ENCODE measurements at regions not wholly inside any gene's neighbourhood (a gene's known extent, or its start where the extent isn't known, plus 50 kb on each side); places are given as distances from the start of the nearest gene placed in this dataset.

DNA sequence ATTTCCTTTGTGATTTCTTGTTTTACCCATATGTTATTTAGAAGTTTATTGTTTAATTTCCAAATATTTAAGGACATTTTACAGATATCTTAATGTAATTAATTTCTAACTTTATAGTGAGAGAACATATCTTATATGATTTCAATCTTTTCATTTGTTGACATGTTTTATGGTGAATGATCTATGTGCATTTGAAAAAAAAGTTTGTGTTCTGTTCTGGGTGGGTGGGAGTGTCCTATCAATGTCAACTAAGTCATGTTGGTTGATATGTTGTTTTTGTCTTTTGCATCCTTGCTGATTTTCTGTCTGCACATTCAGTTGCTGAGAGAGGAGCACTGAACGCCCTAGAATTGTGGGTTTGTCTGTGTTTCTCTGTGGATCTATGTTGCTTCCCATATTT lies 50.3 kb upstream of the CBFA2T3 start:
- DNase-seq (ENCODE audit: low read depth), result no peak

DNA sequence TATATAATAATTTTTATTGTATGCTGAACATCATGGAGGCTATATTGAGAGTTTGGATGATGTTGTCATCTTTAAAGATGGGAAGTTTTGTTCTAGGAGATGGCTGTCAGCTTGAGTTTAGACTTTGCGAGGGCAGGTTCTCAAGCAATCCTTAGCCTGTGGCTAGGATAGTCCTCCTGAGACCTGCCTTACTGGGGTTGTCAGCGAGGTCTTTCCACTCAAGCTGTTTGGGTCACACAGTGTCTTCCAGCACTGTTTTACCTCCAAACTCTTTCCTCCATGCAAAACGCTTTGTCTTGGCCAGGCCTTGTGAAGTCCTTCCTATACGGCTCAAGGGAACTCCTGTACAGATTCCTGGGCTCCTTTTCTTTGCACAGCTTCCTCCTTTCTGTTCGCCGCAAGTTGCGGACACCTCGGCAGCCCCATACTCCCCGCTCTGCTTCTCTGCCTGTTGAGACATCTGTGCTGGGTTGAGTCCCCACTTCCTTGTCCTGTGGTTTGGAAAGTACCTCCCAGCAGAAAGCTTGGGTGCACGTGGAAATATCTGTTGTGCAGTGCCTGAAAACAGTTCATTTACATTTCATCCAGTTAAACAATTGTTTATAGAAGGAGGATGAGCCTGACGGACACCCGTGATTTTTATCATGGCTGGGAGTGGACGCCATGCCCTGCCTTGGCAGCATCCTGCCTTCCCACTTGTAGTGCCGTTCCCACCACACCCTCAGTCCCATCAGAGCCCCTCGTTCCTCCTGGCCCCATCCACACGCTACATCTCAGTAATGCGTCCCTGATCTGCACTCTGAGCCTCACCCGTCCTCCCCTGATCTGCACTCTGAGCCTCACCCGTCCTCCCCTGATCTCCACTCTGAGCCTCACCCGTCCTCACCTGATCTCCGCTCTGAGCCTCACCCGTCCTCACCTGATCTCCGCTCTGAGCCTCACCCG lies 55.0 kb upstream of the CBFA2T3 start:
- peak; percentile 27 for DNase-seq (ENCODE audit: low read depth)

DNA sequence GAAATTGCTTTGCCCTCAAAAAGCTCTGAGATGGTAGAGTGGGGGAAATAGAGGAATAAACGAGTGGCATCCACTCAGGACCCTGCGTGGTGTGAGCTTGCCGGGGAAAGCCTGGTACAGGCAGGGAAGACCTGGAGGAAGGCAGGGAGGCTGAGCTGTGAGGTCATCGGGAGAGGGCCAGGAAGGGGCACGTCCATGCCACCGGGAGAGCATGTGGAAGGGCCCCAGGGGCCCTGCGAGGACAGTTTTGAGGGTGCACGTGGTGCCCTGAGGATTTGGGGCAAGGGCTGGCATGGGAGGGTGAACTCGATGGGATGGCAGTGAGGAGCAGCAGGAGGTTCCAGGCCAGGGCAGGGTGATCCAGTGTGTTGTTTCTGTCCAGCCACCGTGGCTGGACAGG lies 56.3 kb upstream of the CBFA2T3 start:
- no peak for DNase-seq (ENCODE audit: low read depth)

DNA sequence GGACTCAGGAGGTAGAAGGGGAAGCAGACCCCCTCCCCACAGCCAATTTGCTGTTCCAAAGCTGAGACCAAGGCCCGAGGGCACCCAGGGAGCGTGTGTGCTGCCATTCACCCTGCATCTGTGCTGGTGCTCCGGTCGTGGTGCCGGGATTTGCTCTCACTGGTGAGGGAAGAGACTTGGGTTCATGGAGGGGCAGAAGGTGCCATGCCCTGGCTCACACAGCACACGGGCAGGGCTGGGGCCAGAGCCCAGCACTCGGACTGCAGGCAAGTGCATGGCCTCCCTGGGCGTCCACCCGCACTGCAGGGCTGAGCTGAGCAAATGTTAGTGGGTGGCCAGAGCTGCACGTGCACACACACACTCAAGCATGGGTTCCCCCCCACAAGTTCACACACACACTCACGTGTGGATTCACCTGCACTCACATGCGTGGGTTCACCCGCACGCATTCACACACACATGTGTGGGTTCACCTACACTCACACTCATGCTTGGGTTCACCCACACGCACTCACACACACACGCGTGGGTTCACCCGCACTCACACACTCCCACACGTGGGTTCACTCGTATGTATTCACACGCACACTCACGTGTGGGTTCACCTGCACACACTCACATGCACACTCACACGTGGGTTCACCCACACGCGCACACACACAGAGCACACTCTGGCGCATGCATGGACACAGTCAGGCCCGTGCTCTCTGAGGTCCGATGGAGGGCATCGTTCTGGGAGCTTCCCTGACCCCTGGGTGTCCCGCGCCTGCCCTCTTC lies 57.0 kb upstream of the CBFA2T3 start:
- no peak for DNase-seq (ENCODE audit: low read depth)

DNA sequence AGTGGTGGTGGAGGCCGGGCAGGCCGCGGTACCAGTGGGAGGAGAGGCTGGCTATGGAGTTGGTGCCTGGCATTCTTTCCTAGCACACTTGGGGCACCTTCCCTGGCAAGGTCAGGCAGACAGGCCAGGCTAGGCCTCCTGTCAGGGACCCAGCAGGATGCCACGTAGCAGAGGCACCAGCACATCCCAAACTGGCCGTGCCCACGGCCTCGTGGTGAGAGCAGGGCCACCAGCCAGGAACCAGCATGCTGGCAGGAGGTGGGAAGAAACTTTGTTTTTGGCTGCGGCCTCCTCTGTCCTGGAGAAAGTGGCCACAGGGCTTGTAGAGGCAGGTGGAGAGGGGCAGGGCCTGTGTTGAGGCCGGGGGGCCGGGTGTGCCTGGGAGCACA lies 57.6 kb upstream of the CBFA2T3 start:
- DNase-seq (ENCODE audit: low read depth), result no peak

DNA sequence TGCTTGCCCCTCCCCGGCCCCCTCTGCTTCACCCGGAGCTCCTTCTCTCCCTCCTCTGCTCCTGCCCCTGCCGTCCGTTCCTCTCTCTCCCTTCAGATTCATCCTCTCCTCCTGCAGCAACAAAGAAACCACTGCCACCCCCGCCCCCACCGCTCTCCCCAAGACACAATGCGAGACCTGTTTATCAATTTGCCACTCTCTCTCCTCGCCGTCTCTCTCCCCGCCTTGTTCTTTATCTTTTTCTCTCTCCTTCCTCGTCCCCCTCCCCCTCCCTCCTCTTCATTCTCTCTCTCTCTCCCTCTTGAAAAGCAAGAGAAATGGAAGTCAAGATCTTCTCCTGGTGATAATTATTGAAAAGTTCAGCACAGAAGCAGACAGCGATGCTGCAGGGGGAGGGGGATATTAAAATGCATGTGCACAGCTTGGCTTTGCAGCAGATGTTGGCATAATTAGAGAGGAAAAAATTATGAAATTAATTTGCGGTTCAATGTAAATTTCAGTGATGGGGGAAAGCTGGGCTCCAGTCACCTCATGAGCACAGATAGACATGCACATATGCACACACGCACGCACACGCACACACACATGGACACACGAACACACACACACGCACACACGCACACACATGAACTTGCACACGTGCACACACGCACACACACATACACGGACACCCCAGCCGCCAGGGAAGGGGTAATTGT lies 58.1 kb upstream of the CBFA2T3 start:
- DNase-seq (ENCODE audit: low read depth), result no peak

DNA sequence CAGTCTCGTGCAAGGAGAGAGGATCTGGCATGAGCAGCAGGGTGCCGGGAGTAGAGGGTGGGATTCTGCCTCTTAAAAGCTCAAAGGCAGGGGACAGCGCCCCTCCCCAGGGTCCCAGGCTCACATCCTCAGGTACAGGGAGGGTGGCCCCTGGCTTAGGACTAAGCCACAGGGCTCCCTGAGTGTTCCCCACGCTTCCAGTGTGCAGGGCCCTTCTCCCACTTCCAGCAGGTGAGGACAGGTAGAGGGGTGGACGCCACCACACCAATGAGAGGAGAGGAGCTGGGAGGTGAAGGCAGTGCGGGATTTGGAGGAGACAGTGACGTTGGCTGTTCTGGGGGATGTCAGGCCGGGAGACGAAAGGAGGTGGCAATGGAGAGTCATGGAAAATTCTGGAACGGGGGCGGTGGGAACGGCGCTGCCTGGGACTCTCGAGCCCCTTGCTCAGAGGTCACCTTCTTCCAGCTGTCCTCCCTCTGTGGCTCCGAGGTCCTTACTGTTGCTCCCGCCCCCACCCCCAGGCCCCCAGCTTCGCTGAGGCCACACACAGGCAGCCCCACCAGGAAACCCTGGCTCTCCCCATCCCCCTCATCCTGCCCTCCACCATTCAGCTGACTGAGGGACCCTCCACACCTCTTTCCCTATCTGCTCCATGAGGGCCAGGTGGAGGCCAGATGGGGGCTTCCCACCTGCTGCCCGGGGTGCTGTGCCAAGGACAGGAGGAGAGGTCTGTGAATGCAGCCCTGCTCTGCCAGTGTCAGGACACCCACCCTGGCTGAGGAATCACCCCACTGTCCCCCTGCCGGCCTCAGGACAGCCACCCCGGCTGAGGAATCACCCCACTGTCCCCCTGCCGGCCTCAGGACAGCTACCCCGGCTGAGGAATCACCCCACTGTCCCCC lies 57.7 kb upstream of the ACSF3 start:
- no peak for DNase-seq (ENCODE audit: low read depth)

DNA sequence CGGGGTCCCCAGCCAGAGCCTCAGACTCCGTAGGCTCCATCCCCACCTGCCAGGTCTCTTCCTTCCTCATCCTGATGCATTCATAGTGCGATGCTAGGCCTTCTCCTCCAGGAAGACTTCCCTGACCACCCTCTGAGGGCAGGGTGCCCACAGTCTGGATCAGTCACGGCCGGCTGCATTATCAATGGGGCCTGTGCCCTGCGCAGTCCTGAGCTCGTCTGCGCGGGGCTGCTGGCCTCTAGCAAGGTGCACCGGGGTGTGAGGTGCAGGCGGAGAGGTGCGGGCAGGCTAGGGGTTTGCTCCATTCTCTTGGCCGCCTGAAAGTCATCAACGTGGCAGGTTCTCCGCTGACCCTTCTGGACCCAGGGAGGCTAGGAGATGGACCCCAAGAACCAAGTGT lies 56.9 kb upstream of the ACSF3 start:
- no peak for DNase-seq (ENCODE audit: low read depth)

DNA sequence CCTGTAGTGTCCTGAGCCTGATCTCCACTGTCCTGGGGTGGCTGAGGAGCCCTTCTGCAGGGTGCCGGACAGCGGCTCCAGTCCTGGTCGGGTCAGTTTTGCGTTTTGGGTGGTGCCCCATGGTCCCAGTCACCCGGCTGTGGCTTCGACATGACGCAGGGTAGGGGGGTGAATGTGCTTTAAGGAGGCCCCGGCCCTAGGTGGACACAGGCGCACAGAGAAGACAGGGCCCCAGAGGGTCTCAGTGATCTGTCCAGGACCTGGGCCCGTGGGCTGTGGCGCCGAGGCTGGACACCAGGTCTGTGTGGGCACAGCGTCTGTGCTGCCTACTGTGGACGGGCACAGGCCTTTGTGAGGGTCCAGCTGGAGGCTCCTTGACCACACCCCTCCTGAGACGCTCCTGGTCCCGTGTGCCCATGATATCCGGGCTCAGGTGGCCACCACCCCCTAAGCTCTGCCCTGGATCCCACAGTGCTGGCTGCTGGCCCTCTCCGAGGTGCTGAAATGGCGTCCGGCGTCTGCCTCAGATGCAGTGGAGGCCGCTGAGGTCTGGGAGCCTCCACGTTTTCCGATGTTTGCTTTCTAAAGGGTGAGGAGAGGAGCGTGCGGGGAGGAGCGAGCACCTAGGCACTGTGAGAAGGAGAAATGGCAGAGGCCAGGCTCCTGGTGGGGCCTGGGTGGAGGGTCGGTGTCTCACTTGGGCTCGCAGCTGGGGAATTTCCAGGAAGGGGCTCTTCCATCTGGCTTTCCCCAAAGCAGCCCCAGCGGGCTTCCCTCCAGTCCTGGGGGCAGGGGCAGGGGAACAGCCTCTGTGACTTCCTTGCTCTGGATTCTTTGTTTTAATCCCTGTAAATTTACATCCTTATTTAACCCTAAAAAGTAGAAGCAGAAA lies 56.1 kb upstream of the ACSF3 start:
- no peak for DNase-seq (ENCODE audit: low read depth)

DNA sequence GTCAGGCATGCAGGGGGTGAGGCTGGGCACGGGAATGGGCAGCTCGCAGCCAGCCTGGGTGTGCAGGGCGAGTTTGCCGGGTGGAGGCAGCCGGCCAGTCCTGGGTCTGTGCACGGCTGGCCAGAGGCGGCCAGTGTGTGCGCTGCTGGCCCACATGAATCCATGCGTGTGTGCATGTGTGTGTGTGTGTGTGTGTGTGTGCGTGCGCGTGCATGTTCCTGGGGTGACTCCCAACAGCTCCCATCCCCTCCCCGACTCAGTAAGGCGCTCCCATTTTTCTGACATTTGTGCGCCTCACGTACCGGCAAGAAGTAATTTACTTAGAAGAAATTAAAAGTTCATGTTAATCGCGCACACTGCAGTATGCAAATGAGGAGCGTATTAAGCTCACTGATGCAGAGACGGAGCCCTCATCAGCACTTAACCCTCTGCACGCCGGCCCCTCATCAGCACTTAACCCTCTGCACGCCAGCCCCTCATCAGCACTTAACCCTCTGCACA lies 55.4 kb upstream of the ACSF3 start:
- no peak for DNase-seq (ENCODE audit: low read depth)

DNA sequence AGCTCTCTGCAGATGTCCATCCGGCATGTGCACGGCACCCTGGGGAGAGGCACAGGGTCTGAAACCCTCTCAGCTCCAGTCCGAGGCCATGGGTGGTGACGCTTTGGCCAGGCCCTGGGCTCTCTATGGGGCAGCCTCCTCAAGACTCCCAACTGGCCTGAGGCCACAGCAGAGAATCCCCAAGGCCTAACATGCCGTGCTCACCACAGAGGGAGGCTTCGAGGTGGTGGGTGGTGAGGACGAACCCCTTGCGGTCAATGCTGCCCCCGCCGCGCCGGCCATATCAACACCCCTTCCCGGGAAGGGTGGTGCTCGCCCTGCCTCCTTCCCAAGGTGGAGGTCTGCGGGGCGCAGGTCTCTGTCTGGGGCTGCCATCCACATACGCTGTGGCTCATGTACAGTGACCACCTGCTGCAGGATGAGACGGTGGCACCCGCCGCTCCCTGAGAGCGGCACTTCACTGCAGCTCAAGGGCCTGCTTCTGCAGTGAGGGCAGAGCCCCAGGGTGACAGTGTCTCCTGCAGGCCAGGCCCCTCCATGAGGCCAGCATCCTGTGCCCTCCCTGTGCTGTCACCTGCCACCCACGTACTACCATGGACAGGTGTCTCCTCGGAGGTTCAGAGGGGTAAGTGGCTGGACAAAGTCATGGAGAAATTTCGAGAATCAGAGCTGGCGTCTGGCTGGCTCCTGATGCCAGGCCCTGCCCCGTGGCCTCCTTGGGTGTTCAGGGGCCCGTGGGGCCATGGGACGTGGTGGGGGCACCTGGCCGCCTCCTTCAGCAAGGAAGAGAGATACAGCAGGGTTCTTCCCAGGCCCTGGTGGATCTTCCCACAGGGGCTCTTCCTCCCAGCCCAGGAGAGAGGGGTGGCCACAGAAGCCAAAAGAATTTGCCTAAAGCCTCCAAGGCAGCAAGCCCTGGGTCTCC lies 54.6 kb upstream of the ACSF3 start:
- no peak for DNase-seq (ENCODE audit: low read depth)

DNA sequence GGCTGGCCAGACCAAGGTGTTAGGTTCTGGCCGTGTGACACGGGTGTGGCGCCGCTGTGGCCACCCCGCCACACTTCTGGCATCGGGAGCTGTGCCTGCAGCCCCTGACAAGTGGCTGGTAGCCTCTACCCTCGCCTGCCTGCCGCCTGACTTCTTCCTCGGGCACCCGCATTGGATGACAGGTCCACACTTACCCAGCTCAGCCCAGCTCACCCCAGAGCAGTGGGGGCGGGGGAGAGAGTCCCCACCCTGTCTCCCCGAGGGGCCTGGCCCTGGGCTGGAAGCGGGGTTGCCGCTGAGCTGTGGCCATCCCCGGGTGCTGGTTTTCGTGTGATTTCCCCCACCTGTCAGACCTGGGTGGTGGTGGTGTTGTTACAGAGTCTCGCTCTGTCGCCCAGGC lies 53.9 kb upstream of the ACSF3 start:
- no peak for DNase-seq (ENCODE audit: low read depth)

DNA sequence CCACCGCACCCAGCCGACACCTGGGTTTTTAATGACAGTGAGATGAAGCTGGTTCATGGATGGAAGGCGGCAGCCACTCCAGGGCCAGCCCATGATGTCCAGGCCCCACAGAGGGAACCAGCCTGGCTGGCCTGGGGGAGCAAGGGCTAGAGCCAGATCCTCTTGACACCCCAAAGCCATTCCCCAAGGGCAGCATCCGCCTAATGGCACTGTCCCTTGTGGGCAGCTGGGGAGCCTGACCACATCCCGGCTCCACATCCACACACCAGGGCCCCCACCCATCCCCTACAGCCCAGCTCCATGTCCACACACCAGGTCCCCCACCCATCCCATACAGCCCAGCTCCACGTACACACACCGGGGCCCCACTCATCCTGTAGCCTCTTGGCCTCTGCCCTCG lies 53.3 kb upstream of the ACSF3 start:
- no peak for DNase-seq (ENCODE audit: low read depth)

DNA sequence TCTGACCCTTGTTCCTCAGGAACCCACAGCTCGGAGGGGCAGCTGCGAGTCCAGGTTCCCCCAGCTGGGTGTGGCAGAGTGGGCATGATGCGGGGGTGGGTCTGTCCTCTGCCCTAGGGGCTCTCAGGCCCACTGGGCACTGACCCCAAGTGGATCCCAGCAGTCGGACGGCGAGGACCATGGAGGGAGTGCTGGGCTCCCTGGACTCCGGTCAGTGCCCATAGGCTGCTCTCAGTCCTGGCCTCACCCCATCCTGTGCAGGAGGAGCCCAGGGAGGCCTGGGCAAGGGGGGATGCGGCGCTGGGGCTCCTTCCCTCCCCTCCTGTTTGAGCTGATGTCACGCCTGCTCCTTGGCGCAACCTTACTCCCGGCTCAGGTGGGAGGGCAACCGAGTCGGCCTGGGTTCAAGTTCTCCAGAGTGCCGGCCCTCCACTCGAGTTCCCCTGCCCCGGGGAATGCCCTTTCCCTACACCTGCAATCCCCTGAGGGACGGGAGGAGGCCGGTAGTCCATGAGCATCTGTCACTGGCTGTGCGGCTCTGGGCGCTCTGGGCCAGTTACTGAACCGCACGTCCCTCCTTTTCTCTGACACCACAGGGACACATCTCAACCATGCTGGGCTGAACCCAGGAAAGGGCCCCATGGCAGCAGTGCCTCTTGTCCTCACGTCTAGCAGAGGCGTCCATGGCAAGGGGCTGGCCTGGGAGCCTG lies 52.6 kb upstream of the ACSF3 start:
- no peak for DNase-seq (ENCODE audit: low read depth)

DNA sequence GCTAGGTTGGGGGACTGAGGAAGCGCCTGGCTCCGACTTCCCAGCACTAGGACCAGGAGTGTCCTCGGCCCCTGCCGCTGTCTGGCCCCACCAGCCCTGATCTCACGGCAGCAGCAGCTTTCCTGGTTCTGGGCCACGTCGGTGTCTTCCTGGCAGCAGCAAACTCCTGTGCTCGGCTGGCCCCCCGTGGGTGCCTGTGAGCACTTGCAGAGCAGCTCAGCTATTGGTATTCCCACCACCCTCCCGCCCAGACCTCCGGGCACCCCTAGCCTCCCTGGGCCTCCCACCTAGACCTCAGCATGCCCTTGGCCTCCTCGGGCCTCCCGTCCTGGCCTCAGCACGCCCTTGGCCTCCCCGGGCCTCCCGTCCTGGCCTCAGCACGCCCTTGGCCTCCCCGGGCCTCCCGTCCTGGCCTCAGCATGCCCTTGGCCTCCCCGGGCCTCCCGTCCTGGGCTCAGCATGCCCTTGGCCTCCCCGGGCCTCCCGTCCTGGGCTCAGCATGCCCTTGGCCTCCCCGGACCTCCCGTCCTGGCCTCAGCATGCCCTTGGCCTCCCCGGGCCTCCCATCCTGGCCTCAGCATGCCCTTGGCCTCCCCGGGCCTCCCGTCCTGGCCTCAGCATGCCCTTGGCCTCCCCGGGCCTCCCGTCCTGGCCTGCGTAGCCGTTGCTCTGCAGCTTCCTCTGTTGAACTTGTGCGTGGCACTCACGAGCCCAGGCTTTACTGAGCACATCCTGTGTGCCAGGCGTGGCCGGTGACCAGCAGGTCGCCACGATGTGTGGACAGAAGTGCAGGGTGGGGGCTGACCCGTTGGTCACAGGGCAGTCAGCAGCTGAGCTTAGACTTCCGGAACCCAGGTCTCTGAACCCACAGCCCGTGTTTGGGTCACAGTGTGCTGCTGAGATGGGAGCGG lies 51.8 kb upstream of the ACSF3 start:
- no peak for DNase-seq (ENCODE audit: low read depth)

DNA sequence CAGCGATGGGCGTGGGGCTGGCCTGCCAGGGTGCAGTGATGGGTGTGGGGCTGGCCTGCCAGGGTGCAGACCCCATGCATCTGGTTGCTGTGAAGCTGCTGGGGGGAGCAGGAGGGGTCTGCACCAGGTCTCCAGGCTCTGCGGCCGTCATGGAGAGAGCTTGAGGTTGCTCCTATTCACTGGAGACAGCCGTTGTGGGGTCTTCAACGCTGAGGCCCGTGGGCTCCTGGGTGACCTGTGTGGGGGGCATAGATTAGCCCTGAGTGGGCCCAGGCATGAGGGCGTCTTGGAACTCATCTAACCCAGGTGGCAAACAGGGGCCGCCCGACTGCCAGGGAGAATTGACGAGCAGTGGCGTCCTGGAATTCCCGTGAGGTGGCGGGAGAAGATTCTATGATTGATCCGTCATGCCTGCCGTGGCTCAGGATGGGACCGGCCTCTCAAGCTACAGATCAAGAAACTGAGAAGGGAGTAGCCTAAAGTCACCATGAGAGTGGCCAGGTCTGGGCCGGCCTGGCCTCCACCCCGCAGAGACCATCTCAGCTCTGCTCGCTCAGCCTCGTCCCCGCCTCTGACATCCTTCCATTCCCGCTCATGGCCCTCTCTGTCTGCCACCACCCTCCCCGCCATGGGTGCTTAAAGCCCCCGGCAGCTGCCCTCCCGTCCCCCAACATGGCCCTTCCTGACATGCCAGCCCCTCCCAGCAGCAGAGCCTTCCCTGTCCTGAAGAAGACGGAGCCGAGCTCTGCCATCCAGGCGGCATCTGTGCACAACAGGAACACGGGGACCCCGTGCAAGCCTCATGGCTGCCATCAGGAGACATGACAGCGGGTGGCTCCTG lies 50.7 kb upstream of the ACSF3 start:
- no peak for DNase-seq (ENCODE audit: low read depth)

All from stimulated activated CD8-positive, alpha-beta memory T cell treated with anti-CD3 and anti-CD28 coated beads, Interleukin-12 subunit alpha, Interleukin-12 subunit beta, amount 100 ng/mL, for 1 hour (primary cell).